Osteoblast (primary cell): ENCODE measurements at regions not wholly inside any gene's neighbourhood (a gene's known extent, or its start where the extent isn't known, plus 50 kb on each side); places are given as distances from the start of the nearest gene placed in this dataset.

ENCODE experiments used
- DNase-seq: peaks from one replicate; pipeline ENCODE4 v3.0.0; 2011; ENCODE audit warnings: low spot score, mixed read lengths; ENCODE audit not compliant: insufficient read length; ENCODE audit errors: missing footprints
- H2AFZ ChIP-seq: 2 replicates; pipeline ENCODE4 v1.6.0; 2011; ENCODE audit warnings: mild to moderate bottlenecking, low read length
- H3K27ac ChIP-seq: 2 replicates; pipeline ENCODE4 v1.5.1; 2011; ENCODE audit warnings: mild to moderate bottlenecking, low read depth, low read length, moderate library complexity
- H3K27me3 ChIP-seq: 2 replicates; pipeline ENCODE4 v1.6.0; 2012; ENCODE audit warnings: mild to moderate bottlenecking, control low read depth, inconsistent platforms, low read length, moderate library complexity; ENCODE audit not compliant: insufficient read depth
- H3K36me3 ChIP-seq: 2 replicates; pipeline ENCODE4 v1.5.1; 2011; ENCODE audit warnings: mild to moderate bottlenecking, low read length, control low read depth, moderate library complexity; ENCODE audit not compliant: insufficient read depth
- H3K4me1 ChIP-seq: 2 replicates; pipeline ENCODE4 v1.5.1; 2011; ENCODE audit warnings: mild to moderate bottlenecking, low read length, control low read depth, moderate library complexity; ENCODE audit not compliant: insufficient read depth
- H3K4me2 ChIP-seq: 2 replicates; pipeline ENCODE4 v1.6.0; 2011; ENCODE audit warnings: mild to moderate bottlenecking, low read length; ENCODE audit not compliant: insufficient read depth
- H3K4me3 ChIP-seq: fragments of 200-600 bp; sonication (generic); 3 replicates; pipeline ENCODE4 v1.5.1; 2012; ENCODE audit warnings: mild to moderate bottlenecking, low read length, inconsistent platforms; ENCODE audit not compliant: insufficient read depth
- H3K79me2 ChIP-seq: 2 replicates; pipeline ENCODE4 v1.6.0; 2012; ENCODE audit warnings: mild to moderate bottlenecking, low read length, control low read depth, inconsistent platforms; ENCODE audit not compliant: insufficient read depth
- H3K9me3 ChIP-seq: 2 replicates; pipeline ENCODE4 v1.5.1; 2011; ENCODE audit warnings: low read depth, low read length, control low read depth
- H4K20me1 ChIP-seq: 2 replicates; pipeline ENCODE4 v1.6.0; 2012; ENCODE audit warnings: mild to moderate bottlenecking, low read length, control low read depth; ENCODE audit not compliant: insufficient read depth
- TF ChIP-seq, protein P1 (sequence below): IDR thresholded peaks from 2 replicates; pipeline ENCODE4 v1.5.1; 2011; ENCODE audit warnings: mild to moderate bottlenecking, low read depth, low read length, moderate library complexity; ENCODE audit errors: extremely low read depth

DNA sequence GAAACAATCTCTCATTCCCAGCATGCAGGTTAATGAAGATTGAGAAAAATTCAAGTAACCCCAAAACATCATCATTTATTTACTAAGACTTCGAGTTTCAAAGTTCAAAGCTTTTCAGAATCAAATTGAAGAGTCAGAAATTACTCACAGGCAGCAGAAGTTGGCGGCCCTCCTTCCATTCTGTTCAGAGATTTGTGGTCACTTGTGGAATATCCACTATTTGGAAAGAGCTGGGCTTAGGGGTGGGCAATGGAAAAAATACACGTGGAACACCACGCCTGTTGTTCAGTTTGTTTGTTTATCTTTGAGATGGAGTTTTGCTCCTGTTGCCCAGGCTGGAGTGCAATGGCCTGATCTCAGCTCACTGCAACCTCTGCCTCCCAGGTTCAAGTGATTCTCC lies 108.6 kb upstream of the NAA20 start:
- H3K36me3 ChIP-seq: no peaks in the 10 kb centered on the region

DNA sequence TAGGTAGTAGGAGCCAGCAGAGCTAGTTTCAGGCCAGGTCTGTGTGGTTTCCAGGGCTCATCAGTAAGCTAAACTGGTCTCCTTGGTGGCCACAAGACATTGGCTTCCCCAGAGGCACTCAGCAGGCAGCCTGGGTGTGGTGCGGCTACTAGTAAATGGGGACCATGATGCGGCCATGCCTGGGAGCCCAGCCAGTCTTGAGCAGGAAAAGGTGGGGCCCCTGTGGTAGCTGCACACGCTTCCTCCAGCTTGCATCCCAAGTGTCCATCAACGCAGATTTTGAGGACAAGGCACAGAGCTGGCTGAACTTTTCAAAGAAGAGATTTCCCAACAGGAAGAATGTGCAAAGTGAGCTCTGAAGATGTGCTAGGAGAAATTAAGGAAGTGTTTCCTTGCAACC lies 107.4 kb upstream of the NAA20 start:
- DNase-seq: no peak
- Histone ChIP-seq H3K4me1 (peaks cover 3% of the 10 kb centered on the region), H4K20me1 (peaks cover 1% of the 10 kb centered on the region), H3K27ac (no peak overlapping the region), H3K4me2 (no peak overlapping the region), H3K79me2 (no peaks in the 10 kb centered on the region), H3K27me3 (no peaks in the 10 kb centered on the region), H2AFZ (no peak overlapping the region), H3K36me3 (no peaks in the 10 kb centered on the region), H3K9me3 (no peaks in the 10 kb centered on the region), H3K4me3 (no peak overlapping the region)
- TF ChIP-seq, protein P1, sequence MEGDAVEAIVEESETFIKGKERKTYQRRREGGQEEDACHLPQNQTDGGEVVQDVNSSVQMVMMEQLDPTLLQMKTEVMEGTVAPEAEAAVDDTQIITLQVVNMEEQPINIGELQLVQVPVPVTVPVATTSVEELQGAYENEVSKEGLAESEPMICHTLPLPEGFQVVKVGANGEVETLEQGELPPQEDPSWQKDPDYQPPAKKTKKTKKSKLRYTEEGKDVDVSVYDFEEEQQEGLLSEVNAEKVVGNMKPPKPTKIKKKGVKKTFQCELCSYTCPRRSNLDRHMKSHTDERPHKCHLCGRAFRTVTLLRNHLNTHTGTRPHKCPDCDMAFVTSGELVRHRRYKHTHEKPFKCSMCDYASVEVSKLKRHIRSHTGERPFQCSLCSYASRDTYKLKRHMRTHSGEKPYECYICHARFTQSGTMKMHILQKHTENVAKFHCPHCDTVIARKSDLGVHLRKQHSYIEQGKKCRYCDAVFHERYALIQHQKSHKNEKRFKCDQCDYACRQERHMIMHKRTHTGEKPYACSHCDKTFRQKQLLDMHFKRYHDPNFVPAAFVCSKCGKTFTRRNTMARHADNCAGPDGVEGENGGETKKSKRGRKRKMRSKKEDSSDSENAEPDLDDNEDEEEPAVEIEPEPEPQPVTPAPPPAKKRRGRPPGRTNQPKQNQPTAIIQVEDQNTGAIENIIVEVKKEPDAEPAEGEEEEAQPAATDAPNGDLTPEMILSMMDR: no peak

More for the DNA sequence above, 108.6 kb upstream of the NAA20 start:
- no peak for DNase-seq
- no peaks in the 10 kb centered on the region for H3K27me3 ChIP-seq
- no peak overlapping the region for H2AFZ ChIP-seq
- TF ChIP-seq, protein P1: no peak
- no peak overlapping the region for H3K4me3 ChIP-seq
- H4K20me1 ChIP-seq: peaks cover 4% of the 10 kb centered on the region
- no peaks in the 10 kb centered on the region for H3K9me3 ChIP-seq
- peaks cover 2% of the 10 kb centered on the region for H3K4me1 ChIP-seq
- no peak overlapping the region for H3K4me2 ChIP-seq
- no peaks in the 10 kb centered on the region for H3K79me2 ChIP-seq
- H3K27ac ChIP-seq: no peak overlapping the region

DNA sequence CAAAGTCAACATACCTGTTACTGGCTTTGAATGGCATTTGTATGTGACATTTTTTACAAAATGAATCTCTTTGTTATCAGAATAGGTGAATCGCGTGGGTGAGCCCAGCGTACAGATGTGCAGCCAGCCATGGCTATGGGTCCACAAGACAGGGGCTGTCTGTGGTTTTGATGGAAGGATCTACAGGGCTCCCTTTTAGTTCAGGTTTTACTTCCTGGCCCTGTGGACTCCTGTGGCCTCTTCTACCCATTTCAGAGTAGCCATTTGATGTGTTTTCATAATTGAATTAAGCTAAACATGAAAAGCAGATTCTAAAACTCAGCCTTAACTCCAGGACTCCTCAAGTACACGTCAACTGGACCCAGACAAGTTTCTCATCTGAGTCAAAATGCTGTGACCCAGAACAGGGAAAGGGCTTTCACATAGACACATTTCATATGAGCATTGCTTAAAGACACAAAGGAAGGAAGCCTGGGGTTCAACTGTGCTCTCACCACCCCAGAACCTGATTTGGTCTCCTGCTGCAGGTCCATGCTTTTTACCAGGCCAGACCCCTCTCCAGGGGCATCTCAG lies 105.3 kb upstream of the NAA20 start:
- peaks cover 10% of the 10 kb centered on the region for H3K4me1 ChIP-seq
- TF ChIP-seq, protein P1: no peak
- H3K4me3 ChIP-seq: no peak overlapping the region
- no peak overlapping the region for H3K27ac ChIP-seq
- H3K79me2 ChIP-seq: no peaks in the 10 kb centered on the region
- no peaks in the 10 kb centered on the region for H3K36me3 ChIP-seq
- H3K27me3 ChIP-seq: no peaks in the 10 kb centered on the region
- no peaks in the 10 kb centered on the region for H4K20me1 ChIP-seq
- DNase-seq: no peak
- no peaks in the 10 kb centered on the region for H3K9me3 ChIP-seq
- no peak overlapping the region for H2AFZ ChIP-seq
- no peak overlapping the region for H3K4me2 ChIP-seq

DNA sequence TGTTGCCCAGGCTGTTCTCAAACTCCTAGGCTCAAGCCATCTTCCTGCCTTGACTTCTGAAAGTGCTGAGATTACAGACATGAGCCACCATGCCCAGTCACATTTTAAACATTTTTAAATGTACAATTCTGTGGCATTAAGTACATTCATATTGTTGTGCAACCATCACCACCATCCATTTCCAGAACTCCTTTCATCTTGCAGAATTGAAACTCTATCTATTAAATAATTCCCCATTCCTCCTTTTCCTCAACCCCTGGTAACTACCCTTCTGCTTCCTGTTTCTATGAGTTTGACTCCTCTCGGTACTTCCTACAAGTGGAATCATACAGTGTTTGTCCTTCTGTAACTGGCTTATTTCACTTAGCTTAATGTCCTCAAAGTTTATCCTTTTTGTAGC lies 103.8 kb upstream of the NAA20 start:
- no peak overlapping the region for H2AFZ ChIP-seq
- TF ChIP-seq, protein P1: no peak
- no peak overlapping the region for H3K4me2 ChIP-seq
- no peaks in the 10 kb centered on the region for H3K9me3 ChIP-seq
- no peak for DNase-seq
- peaks cover 10% of the 10 kb centered on the region for H3K4me1 ChIP-seq
- H3K79me2 ChIP-seq: no peaks in the 10 kb centered on the region
- no peaks in the 10 kb centered on the region for H4K20me1 ChIP-seq
- no peak overlapping the region for H3K27ac ChIP-seq
- H3K36me3 ChIP-seq: no peaks in the 10 kb centered on the region
- no peak overlapping the region for H3K4me3 ChIP-seq
- no peaks in the 10 kb centered on the region for H3K27me3 ChIP-seq
